Left colon (tissue), 2 donors: ENCODE measurements at regions not wholly inside any gene's neighbourhood (a gene's known extent, or its start where the extent isn't known, plus 50 kb on each side); places are given as distances from the start of the nearest gene placed in this dataset.

Source experiments
- ATAC-seq: fragments of 200-7000 bp; cut with Tn5 transposase; one replicate; pipeline ENCODE4 v1.9.1; 2020; ENCODE audit warnings: mild to moderate bottlenecking, moderate library complexity
- DNase-seq, 2 donors: peaks; one replicate each; pipeline ENCODE4 v3.0.0-alpha.2; 2020
- intact Hi-C, 2 donors: fragments of 100-400 bp; cut with DNase I in 1 of 2; cut with micrococcal nuclease in 1 of 2; formaldehyde crosslinking; loops; one replicate each; pipeline versions ENCODE4 v1.11.2 to v1.14.0; 2022; cut with DNase I, micrococcal nuclease
- donor health status: DM: no; HTN: no; CAD: no.
- donor health status: DM: yes; HTN: yes; CAD: no.

DNA sequence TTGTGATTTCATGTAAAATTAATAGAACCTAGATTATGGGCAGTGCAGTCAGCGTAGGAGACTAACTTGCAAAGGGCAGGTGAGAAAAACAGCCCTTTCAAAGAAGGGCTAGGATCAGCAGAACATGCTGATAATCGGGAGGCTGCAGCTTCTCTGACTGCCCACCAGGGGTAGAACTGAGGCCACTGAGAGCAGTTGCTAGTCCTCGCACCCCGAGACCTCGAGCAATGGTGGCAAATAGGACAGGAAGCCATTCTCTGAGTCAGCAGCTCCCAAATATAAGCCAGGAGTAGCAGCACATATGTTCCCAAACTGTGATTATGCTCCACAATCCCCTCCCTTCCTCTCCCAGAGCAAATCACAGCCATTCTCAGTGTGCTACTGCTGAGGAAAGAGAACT, 186.5 kb downstream of the MSL3 start:
- intact Hi-C loops: no loop called here
- ATAC-seq: no peak
- DNase-seq: no peak

- ATAC-seq (no peak), DNase-seq (no peak)
- intact Hi-C loops: no loop called here
These were observed 189.0 kb upstream of the FRMPD4 start for GRCh38 chrX:11949291-11949690.

GRCh38 chrX:11952176-11952720, 186.0 kb upstream of the FRMPD4 start:
- no peak for ATAC-seq
- intact Hi-C loops: no loop called here
- no peak for DNase-seq

DNA sequence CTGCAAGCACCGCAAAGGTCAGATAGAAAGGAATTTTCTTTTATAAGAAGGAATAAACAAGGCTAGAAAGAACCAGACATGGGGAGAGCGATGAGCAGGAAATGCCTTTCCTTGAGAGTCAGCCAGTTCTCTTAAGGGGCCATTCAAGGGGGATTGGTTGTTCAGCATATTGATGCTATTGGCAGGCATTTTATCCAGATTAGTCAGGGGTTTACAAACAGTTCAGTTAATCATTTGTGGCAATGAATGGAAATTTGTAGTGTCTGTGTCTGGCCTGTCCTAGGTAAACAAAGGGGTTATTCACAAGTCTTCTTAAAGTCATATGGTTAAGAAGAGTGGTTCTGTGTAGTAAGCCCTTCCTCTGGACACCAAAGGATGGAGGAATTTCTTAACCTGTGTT, 184.7 kb upstream of the FRMPD4 start:
- no peak for ATAC-seq
- intact Hi-C loops: no loop called here
- DNase-seq: no peak

DNA sequence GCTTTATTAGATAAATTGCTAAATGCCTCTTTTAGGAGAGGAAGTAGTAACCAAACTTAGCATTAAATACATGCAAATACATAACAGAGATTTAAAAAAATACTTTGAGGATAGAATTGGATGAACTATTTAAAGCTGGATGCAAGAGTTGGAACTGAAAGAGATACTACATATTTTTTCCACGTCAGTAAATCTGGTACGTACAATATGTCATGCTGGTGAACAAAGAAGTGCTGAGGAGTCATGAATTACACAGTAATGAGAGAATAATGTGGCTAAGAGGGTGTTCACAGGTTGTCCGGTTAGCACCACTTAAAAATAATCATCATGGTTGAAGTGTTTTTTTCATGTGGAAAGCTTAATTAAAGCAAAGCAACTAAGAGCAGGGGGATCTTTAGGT, 184.1 kb upstream of the FRMPD4 start:
- ATAC-seq (no peak), DNase-seq (no peak)
- intact Hi-C loops: no loop called here

DNA sequence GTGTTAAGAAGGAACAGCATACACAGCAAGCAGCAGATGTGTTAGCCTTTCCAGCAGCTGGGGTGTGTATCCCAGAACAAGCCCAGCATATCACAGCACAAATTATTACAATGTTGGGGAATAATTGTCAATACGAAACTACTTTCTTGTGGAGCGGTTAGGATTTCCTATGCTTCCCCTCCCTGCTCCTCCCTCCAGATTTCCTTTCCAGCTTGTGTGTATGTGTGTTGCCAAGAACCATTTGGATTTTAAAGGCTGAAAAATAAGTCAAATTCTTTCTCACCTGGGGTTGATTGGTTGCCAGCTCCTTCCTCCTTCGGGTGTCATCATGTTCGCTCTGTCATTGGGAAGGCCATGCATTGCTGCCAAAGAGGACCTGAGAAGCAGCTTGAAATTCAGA, 178.2 kb upstream of the FRMPD4 start:
- no peak for DNase-seq
- intact Hi-C loops: no loop called here
- no peak for ATAC-seq

DNA sequence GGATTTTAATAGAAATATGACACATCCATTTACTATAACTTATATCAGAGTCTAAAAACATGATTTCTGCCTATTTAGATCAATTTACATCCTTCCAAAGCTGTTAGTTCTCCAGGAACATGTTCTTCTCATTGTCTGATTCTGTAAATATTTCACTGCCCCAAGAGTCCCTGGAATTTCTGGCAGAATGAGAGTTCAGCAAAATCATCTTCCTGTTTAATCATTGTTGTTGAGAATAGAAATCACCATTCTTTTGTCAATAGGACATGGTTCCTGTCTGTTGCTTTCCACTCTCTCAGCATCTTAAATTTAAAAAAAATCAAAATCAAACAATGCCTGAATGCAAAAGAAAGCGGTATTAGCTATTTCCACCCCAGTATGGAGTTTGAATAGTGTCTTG, 172.8 kb upstream of the FRMPD4 start:
- no peak for ATAC-seq
- intact Hi-C loops: no loop called here
- no peak for DNase-seq

- intact Hi-C loops: no loop called here
- no peak for ATAC-seq
- no peak for DNase-seq
These were observed 170.0 kb upstream of the FRMPD4 start for GRCh38 chrX:11967986-11968869.

- intact Hi-C loops: no loop called here
- ATAC-seq (no peak), DNase-seq (no peak)
These were observed 169.3 kb upstream of the FRMPD4 start for GRCh38 chrX:11968991-11969390.

DNA sequence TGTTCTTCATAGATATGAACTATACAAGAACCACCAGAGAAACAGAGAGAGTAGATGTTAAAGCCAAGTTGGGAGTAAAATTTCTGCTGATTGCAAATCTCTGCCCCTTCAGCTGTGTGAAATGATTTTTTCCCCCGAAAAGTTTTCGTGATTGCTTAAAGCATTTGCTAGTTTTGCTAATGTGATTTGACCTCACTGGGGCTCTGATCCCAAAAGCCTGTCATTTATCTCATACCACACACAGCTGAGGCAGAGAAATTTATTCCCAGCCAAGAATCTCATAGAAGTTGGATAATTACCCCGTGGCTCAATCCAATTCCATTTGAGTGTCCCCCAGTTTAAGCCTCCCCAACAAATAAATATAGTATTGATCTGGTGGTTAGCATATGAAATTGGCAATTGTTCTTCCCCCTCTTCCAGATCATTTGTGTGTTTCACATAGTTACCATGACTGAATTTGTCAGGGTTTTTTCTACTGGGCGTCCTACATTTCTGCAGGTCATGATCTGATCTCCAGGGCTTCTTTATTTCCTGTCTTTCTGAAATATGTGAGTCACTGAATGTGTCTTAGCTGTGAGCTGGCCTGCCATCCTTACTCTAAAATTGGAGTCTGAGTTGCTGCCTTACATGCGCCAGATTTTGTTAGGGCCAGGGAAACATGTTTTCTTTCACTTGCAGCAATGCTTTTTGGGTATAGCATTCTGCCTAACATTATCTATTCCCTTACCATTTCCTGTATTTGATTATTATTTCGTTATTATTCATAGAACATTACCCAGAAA, 167.5 kb upstream of the FRMPD4 start:
- intact Hi-C loops: no loop called here
- no peak for DNase-seq
- ATAC-seq: no peak

GRCh38 chrX:11976663-11977062, 161.6 kb upstream of the FRMPD4 start:
- intact Hi-C loops: no loop called here
- ATAC-seq (no peak), DNase-seq (no peak)

DNA sequence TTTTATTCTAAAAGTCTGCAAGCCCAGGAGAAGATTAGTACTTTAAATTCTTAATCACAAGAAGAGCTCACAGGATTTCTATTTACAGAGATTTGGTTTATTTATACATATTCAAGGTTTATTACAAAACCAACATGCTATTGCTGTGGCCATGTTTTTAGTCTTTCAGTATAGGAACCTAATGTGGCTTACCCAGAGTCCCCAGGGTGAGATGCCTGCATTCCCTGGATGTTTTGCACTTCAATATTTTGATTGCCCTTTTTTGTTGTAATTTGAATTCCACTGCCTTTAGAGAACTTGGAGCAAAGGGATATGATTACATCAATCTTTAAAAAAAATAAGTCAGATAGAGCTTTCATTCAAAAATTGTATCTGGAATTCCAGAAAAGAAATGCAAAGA, 146.0 kb upstream of the FRMPD4 start:
- intact Hi-C loops: no loop called here
- DNase-seq: no peak
- ATAC-seq: no peak

- no peak for ATAC-seq
- intact Hi-C loops: no loop called here
- DNase-seq: no peak
These were observed 143.1 kb upstream of the FRMPD4 start for GRCh38 chrX:11995146-11995545.

DNA sequence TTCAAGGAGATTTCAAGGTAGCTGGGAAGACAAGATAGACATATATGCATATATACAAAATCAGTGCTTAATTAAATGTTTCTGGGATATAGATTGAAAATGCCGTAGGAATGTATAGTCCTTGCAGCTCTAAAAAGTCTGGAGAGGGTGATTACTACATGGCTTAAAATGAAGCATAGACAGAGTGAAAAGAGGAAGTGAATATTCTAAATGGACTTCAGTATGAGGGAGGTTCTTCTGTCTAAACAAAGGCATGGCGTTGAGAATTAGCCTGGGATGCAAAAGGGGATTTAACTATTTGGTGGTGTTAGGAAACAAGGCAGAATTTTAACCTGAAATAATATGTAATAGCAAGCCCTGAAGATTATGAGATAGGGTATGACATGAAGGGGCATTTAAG, 141.5 kb upstream of the FRMPD4 start:
- ATAC-seq: no peak
- no peak for DNase-seq
- intact Hi-C loops: no loop called here

DNA sequence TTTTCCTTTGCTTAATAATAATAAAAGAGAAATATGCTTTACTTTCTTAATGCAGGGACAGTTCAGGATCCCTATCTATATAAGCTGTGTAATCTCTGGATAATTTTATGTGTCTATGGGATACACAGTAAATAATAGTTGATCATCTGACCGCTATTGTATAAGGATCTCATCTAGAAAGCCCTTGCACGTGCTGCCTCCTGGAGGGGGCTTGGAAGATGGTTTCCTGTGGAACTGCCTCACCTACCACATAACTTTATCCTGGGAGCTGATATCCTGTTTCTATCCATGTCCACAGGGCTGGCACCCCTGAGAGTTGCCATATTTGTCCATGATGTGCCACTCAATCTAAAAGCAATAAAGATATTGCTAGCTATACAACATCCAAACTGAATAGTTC, 139.3 kb upstream of the FRMPD4 start:
- DNase-seq (no peak), ATAC-seq (no peak)
- intact Hi-C loops: no loop called here

DNA sequence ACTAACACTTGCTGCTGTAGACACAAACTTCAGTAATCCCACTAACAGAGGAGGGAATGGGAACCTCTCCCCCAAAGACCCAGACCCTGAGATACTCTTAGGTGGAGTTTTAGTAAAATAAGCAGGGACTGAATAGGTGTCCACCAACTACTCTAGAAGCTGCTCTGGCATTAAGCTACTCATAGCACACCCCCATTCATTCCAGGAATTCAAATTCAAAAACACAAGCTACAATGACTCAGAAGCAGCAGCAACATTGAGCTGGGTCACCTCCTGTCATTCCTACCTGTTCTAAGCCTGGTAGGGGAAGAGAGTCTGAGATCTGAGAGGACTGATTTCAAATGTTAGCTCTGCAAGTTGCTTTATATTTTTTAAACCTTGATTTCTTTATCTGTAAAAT, 135.4 kb upstream of the FRMPD4 start:
- DNase-seq (no peak), ATAC-seq (no peak)
- intact Hi-C loops: no loop called here

DNA sequence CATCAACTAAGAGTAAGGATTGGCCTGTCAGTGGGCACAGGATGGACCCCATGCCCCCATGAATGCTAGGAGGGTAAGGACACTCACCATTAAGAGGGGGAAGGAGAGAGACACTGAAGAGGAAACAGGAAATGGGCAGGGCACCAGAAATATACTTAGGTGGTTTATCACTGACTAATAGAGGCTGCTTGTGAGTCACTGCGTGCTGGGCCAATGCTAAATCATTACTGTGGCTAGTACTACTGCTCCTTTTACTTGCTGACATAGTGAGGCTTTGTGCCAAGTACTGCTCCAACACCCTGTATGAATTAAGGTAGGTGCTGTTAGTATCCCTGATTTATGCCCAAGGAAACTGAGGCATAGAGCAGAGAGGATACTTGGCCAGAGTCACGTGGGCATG, 130.4 kb upstream of the FRMPD4 start:
- intact Hi-C loops: no loop called here
- no peak for DNase-seq

DNA sequence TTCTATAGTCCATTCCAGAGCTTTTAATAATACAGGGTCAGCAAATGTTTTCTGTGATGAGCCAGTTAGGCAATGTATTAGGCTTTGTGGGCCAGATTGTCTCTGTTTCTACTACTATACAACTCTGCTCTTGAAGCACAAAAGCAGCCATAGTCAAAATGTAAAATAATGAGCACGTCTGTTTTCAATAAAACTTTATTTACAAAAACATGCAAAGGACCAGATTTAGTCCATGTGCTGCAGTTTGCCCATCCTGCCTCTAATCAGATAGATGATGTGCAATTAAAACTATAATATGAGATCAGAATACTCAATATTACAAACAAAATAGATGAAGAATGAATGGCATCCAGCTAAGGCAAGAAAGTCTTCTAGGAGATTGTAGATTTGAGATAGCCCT, 127.8 kb upstream of the FRMPD4 start:
- ATAC-seq (no peak), DNase-seq (no peak)
- intact Hi-C loops: no loop called here

More for the DNA sequence above, 130.4 kb upstream of the FRMPD4 start:
- no peak for ATAC-seq

DNA sequence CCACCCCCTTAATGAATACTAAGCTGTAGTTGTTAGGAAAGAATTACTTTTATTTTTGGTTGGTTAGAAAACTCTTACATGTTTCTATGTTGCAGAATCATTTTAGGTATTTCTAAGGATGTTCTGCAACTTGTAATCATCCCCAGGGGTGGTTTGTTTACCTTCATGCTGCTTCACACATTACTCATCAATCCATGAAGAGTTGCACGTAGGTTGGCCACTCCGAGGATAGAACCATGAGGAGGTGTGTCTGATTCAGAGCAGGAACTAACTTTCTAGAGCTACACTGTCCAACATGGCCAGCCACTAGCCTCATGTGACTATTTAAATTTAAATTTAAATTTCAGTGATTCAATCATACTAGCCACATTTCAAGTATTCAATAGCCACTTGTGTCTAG, 127.2 kb upstream of the FRMPD4 start:
- no peak for DNase-seq
- intact Hi-C loops: no loop called here
- ATAC-seq: no peak

GRCh38 chrX:12013211-12013618, 125.1 kb upstream of the FRMPD4 start:
- ATAC-seq (no peak), DNase-seq (no peak)
- intact Hi-C loops: no loop called here
